GM18505 (cell line): ENCODE measurements at regions not wholly inside any gene's neighbourhood (a gene's known extent, or its start where the extent isn't known, plus 50 kb on each side); places are given as distances from the start of the nearest gene placed in this dataset.

Experiments
- ATAC-seq: cut with Tn5 transposase; IDR thresholded peaks from one replicate; pipeline ENCODE4 v1.9.1; 2021; ENCODE audit not compliant: unreplicated experiment
- POLR2A ChIP-seq: IDR thresholded peaks from 4 replicates; pipeline ENCODE4 v1.6.1; 2011; ENCODE audit warnings: borderline replicate concordance; ENCODE audit not compliant: insufficient read depth, insufficient read length; ENCODE audit errors: extremely low read depth

- peak; percentile 77 for ATAC-seq
- no peak for TF ChIP-seq POLR2A
These were observed 165.3 kb downstream of the TOMM20 start for GRCh38 chr1:234963180-234963903.

GRCh38 chr1:234962340-234962989 is 166.2 kb downstream of the TOMM20 start:
- TF ChIP-seq POLR2A = peak; percentile 61
- ATAC-seq = peak; percentile 44

- ATAC-seq = no peak
- peak; percentile 46 for TF ChIP-seq POLR2A
These were observed 166.9 kb downstream of the TOMM20 start for GRCh38 chr1:234961456-234962339.

GRCh38 chr1:234960722-234961455 is 167.7 kb downstream of the TOMM20 start:
- no peak for ATAC-seq
- no peak for TF ChIP-seq POLR2A

GRCh38 chr1:234958706-234959657 is 169.7 kb downstream of the TOMM20 start:
- no peak for TF ChIP-seq POLR2A
- no peak for ATAC-seq

- no peak for TF ChIP-seq POLR2A
- ATAC-seq = no peak
These were observed 170.5 kb downstream of the TOMM20 start for GRCh38 chr1:234958066-234958705.

GRCh38 chr1:234957330-234958065 is 171.1 kb downstream of the TOMM20 start:
- TF ChIP-seq POLR2A = peak; percentile 24
- no peak for ATAC-seq

- no peak for ATAC-seq
- TF ChIP-seq POLR2A = no peak
These were observed 171.8 kb downstream of the TOMM20 start for GRCh38 chr1:234956821-234957329.

GRCh38 chr1:234955107-234955731 is 173.4 kb downstream of the TOMM20 start:
- ATAC-seq = no peak
- TF ChIP-seq POLR2A = no peak

GRCh38 chr1:234954613-234955012 is 174.0 kb downstream of the TOMM20 start:
- no peak for ATAC-seq
- TF ChIP-seq POLR2A = peak; percentile 26
